OCI-LY1 (cell line): ENCODE measurements at regions not wholly inside any gene's neighbourhood (a gene's known extent, or its start where the extent isn't known, plus 50 kb on each side); places are given as distances from the start of the nearest gene placed in this dataset.
A peak's percentile ranks its signal among the peaks of the same experiment; 100 is the strongest.

Experiments used
- H2AFZ ChIP-seq: fragments of 200-600 bp; sonication (generic), shearing (Covaris generic); 2 replicates; pipeline ENCODE4 v1.6.0; 2014; ENCODE audit warnings: antibody characterized with exemption, mild to moderate bottlenecking, low read length
- H3F3A ChIP-seq: fragments of 200-600 bp; sonication (generic), shearing (Covaris generic); 2 replicates; pipeline ENCODE4 v1.6.0; 2014; ENCODE audit warnings: mild to moderate bottlenecking, antibody characterized with exemption, low read length, moderate library complexity; ENCODE audit not compliant: insufficient read depth
- H3K27ac ChIP-seq: fragments of 200-600 bp; sonication (generic); 2 replicates; pipeline ENCODE4 v1.5.1; 2014; ENCODE audit warnings: low read length, mixed run types, mild to moderate bottlenecking, low read depth; ENCODE audit not compliant: poor library complexity, severe bottlenecking
- H3K27me3 ChIP-seq: fragments of 200-600 bp; sonication (generic); 2 replicates; pipeline ENCODE4 v1.6.0; 2014; ENCODE audit warnings: antibody characterized with exemption, mild to moderate bottlenecking, low read length, moderate library complexity; ENCODE audit not compliant: insufficient read depth
- H3K36me3 ChIP-seq: fragments of 200-600 bp; sonication (generic); 2 replicates; pipeline ENCODE4 v1.6.1; 2014; ENCODE audit warnings: mild to moderate bottlenecking, antibody characterized with exemption, low read length, moderate library complexity, mixed read lengths; ENCODE audit not compliant: insufficient read depth
- H3K4me1 ChIP-seq: fragments of 200-600 bp; sonication (generic); 2 replicates; pipeline ENCODE4 v1.5.1; 2014; ENCODE audit warnings: mild to moderate bottlenecking, low read length, moderate library complexity; ENCODE audit not compliant: insufficient read depth, severe bottlenecking
- H3K4me2 ChIP-seq: fragments of 200-600 bp; sonication (generic), shearing (Covaris generic); 2 replicates; pipeline ENCODE4 v1.6.1; 2014; ENCODE audit warnings: low read length
- H3K4me3 ChIP-seq: fragments of 200-600 bp; sonication (generic); 2 replicates; pipeline ENCODE4 v1.5.1; 2014; ENCODE audit warnings: low read length, low read depth, mild to moderate bottlenecking, mixed read lengths; ENCODE audit not compliant: poor library complexity, severe bottlenecking
- H3K79me2 ChIP-seq: fragments of 200-600 bp; shearing (Covaris generic); 2 replicates; pipeline ENCODE4 v1.6.1; 2016; ENCODE audit warnings: mixed run types, low read length, mixed read lengths; ENCODE audit not compliant: insufficient read depth
- H3K9ac ChIP-seq: fragments of 200-600 bp; sonication (generic), shearing (Covaris generic); 2 replicates; pipeline ENCODE4 v1.6.1; 2014; ENCODE audit warnings: mild to moderate bottlenecking, low read length, mixed read lengths
- H3K9me2 ChIP-seq: fragments of 200-600 bp; sonication (generic), shearing (Covaris generic); 2 replicates; pipeline ENCODE4 v1.6.1; 2014; ENCODE audit warnings: low read depth, mild to moderate bottlenecking, low read length, mixed read lengths
- H3K9me3 ChIP-seq: fragments of 200-600 bp; shearing (Covaris generic); 2 replicates; pipeline ENCODE4 v1.6.1; 2014; ENCODE audit warnings: low read length, mixed read lengths
- H4K20me1 ChIP-seq: fragments of 200-600 bp; sonication (generic), shearing (Covaris generic); 2 replicates; pipeline ENCODE4 v1.6.0; 2016; ENCODE audit warnings: mild to moderate bottlenecking, low read length; ENCODE audit not compliant: insufficient read depth
- EZH2 ChIP-seq: fragments of 200-600 bp; sonication (generic), shearing (Covaris generic); IDR thresholded peaks from 2 replicates; pipeline ENCODE4 v1.8.0; 2017; ENCODE audit warnings: borderline replicate concordance, mixed run types, mild to moderate bottlenecking, antibody characterized with exemption, low read length, moderate library complexity, mixed read lengths
- TF ChIP-seq, protein P1 (sequence below): fragments of 200-600 bp; sonication (generic), shearing (Covaris generic); IDR thresholded peaks from 2 replicates; pipeline ENCODE4 v1.5.1; 2017; ENCODE audit warnings: mild to moderate bottlenecking, antibody characterized with exemption, low read length, moderate library complexity, mixed read lengths

DNA sequence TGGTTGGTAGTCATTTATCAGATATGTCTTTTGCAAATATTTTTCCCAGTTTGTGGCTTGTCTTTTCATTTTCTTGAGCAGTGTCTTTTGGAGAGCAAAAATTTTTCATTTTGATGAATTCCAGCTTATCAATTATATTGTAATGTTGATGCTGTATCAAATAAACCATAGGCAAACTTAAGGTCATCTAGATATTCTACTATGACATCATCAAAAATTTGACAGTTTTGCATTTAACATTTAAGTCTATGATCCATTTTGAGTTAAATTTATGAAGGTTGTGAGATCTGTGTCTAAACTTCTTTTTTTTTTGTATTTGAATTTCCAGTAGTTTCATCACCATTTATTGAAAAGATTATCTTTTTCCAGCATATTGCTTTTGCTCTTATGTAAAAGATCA is 505.5 kb upstream of the COX7C start:
- no peaks in the 10 kb centered on the region for H3K27me3 ChIP-seq
- no peak overlapping the region for H3K4me3 ChIP-seq
- no peaks in the 10 kb centered on the region for H3K79me2 ChIP-seq
- H3K9me2 ChIP-seq = no peaks in the 10 kb centered on the region
- H3F3A ChIP-seq = no peaks in the 10 kb centered on the region
- H3K9ac ChIP-seq = no peak overlapping the region
- no peak overlapping the region for H2AFZ ChIP-seq
- no peak overlapping the region for H3K27ac ChIP-seq
- H3K36me3 ChIP-seq = no peaks in the 10 kb centered on the region
- H4K20me1 ChIP-seq = no peaks in the 10 kb centered on the region
- H3K4me1 ChIP-seq = no peaks in the 10 kb centered on the region
- H3K4me2 ChIP-seq = no peak overlapping the region
- TF ChIP-seq, protein P1, sequence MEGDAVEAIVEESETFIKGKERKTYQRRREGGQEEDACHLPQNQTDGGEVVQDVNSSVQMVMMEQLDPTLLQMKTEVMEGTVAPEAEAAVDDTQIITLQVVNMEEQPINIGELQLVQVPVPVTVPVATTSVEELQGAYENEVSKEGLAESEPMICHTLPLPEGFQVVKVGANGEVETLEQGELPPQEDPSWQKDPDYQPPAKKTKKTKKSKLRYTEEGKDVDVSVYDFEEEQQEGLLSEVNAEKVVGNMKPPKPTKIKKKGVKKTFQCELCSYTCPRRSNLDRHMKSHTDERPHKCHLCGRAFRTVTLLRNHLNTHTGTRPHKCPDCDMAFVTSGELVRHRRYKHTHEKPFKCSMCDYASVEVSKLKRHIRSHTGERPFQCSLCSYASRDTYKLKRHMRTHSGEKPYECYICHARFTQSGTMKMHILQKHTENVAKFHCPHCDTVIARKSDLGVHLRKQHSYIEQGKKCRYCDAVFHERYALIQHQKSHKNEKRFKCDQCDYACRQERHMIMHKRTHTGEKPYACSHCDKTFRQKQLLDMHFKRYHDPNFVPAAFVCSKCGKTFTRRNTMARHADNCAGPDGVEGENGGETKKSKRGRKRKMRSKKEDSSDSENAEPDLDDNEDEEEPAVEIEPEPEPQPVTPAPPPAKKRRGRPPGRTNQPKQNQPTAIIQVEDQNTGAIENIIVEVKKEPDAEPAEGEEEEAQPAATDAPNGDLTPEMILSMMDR = no peak
- no peak for TF ChIP-seq EZH2
- no peaks in the 10 kb centered on the region for H3K9me3 ChIP-seq

DNA sequence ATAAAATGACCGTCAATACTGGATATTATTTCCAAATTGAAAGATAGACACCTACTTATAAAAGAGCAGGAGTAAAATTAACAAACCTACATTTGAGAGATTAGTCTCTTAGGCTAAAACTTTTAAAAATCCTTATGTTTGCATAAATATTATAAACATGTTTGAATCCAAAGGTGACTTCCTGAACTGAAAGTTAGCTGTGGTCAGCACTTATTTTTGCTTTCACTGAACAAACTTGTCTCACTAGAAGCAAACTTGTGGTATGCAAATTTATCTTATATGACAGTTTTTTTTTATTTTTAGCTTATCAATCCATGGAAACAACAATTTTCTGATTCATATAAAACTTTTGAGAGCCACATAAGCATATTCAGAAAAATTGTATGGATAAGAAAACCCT is 502.6 kb upstream of the COX7C start:
- TF ChIP-seq, protein P1 = no peak
- TF ChIP-seq EZH2 = no peak
- H3K9me3 ChIP-seq = no peaks in the 10 kb centered on the region
- H3K27me3 ChIP-seq = no peaks in the 10 kb centered on the region
- no peaks in the 10 kb centered on the region for H3K36me3 ChIP-seq
- no peak overlapping the region for H3K9ac ChIP-seq
- H3K4me2 ChIP-seq = no peak overlapping the region
- H4K20me1 ChIP-seq = no peaks in the 10 kb centered on the region
- H2AFZ ChIP-seq = no peak overlapping the region
- no peaks in the 10 kb centered on the region for H3F3A ChIP-seq
- no peak overlapping the region for H3K27ac ChIP-seq
- H3K4me1 ChIP-seq = no peaks in the 10 kb centered on the region
- no peaks in the 10 kb centered on the region for H3K79me2 ChIP-seq
- no peak overlapping the region for H3K4me3 ChIP-seq
- H3K9me2 ChIP-seq = no peaks in the 10 kb centered on the region

DNA sequence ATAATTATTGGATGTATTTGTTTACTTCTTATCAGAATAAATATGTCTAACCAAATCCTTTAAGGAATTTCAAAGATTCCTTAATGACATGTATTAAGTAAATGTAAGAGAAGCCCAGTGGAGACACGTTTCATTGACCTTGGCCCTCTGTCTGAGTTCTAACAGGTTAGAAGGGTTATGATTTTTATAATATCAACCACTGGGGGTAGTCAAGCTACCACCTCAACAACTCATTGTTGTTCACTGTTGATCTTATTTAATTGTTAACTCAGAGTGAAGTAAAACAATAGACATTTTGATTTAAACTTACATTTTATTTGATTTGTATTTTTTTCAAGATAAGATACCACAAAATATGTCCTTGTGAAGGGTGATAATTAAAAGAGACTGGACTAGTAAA is 499.2 kb upstream of the COX7C start:
- Histone ChIP-seq H3K9ac (no peak overlapping the region), H3K27ac (no peak overlapping the region), H3K4me2 (no peak overlapping the region), H3K4me3 (no peak overlapping the region), H3K9me2 (no peaks in the 10 kb centered on the region), H3K4me1 (no peaks in the 10 kb centered on the region), H3K36me3 (no peaks in the 10 kb centered on the region), H3K79me2 (no peaks in the 10 kb centered on the region), H2AFZ (no peak overlapping the region), H3F3A (no peaks in the 10 kb centered on the region), H3K9me3 (no peaks in the 10 kb centered on the region), H3K27me3 (no peaks in the 10 kb centered on the region), H4K20me1 (no peaks in the 10 kb centered on the region)
- TF ChIP-seq, protein P1 = peak; percentile 42
- no peak for TF ChIP-seq EZH2
